Heart right ventricle (tissue), 16 donors: ENCODE measurements at regions not wholly inside any gene's neighbourhood (a gene's known extent, or its start where the extent isn't known, plus 50 kb on each side); places are given as distances from the start of the nearest gene placed in this dataset.
"Not testable (repeated sequence)": the region's sequence is repeated elsewhere in the genome, so short reads cannot be mapped to it uniquely, and the experiment has no call there.

Source experiments
- ATAC-seq, 8 donors: fragments of 200-7000 bp; cut with Tn5 transposase; one replicate each; pipeline ENCODE4 v1.9.1; 2020; ENCODE audit warnings: mild to moderate bottlenecking in 8 of 8, moderate library complexity in 8 of 8, moderate number of reproducible peaks in 1 of 8
- DNase-seq, 2 donors: peaks; one replicate each; pipeline ENCODE4 v3.0.0-alpha.2; 2020
- H3K27ac ChIP-seq, 10 donors: fragments of 200-600 bp; sonication (generic) in 2 of 10; one replicate each; pipeline versions ENCODE4 v1.5.0 to v1.8.0; 2020 to 2022; ENCODE audit warnings: mild to moderate bottlenecking in 3 of 10
- H3K27me3 ChIP-seq, 7 donors: fragments of 200-600 bp; one replicate each; pipeline ENCODE4 v1.8.0; 2021 to 2022; ENCODE audit warnings: mild to moderate bottlenecking in 2 of 7
- H3K36me3 ChIP-seq, 9 donors: fragments of 200-600 bp; sonication (generic) in 1 of 9; one replicate each; pipeline versions ENCODE4 v1.5.0 to v1.8.0; 2020 to 2022; ENCODE audit warnings: mild to moderate bottlenecking in 2 of 9
- H3K4me1 ChIP-seq, 9 donors: fragments of 200-600 bp; sonication (generic) in 1 of 9; one replicate each; pipeline versions ENCODE4 v1.5.0 to v1.8.0; 2020 to 2022; ENCODE audit warnings: mild to moderate bottlenecking in 4 of 9
- H3K4me3 ChIP-seq, 10 donors: fragments of 200-600 bp; sonication (generic) in 2 of 10; one replicate each; pipeline versions ENCODE4 v1.5.0 to v1.8.0; 2020 to 2022; ENCODE audit warnings: mild to moderate bottlenecking in 7 of 10, moderate library complexity in 2 of 10
- H3K9me3 ChIP-seq, 11 donors: fragments of 200-600 bp in 10 of 11; sonication (generic) in 2 of 11; one replicate each; pipeline versions ENCODE4 v1.5.0 to v1.8.0; 2013 to 2022; ENCODE audit warnings: mild to moderate bottlenecking in 2 of 11, control low read depth in 1 of 11, moderate library complexity in 1 of 11
- CTCF ChIP-seq, 9 donors: fragments of 200-600 bp; sonication (generic) in 2 of 9; IDR thresholded peaks; one replicate each; pipeline versions ENCODE4 v1.5.0 to v1.8.0; 2021 to 2022; ENCODE audit warnings: antibody characterized with exemption in 9 of 9, mild to moderate bottlenecking in 5 of 9, moderate library complexity in 1 of 9
- WGBS, 2 donors: extraction: QIAGEN DNeasy Blood & Tissue Kit; methylation state at CpG; one replicate each; pipeline ENCODE4 v1.1.7; 2013; ENCODE audit warnings: inconsistent platforms in 1 of 2; 5-methylcytosine and 5-hydroxymethylcytosine counted together
- intact Hi-C, 10 donors: fragments of 100-400 bp; cut with DNase I; formaldehyde crosslinking; loops; one replicate each; pipeline versions ENCODE4 v1.11.1 to v1.14.2; 2022
- donor health status: Arrhythmogenic right ventricular cardiomyopathy.
- donor health status: ischemic (EF 13 %, LVEDD 7.1; RV severe dilation, severe dysfunction).
- donor health status: healthy with polysubstance abuse.
- donor health status: DM: no; HTN: yes; CAD: no.
- donor health status: DM: no; HTN: no; CAD: no.
- donor health status: ischemic (EF 25% LVEDD 6.9; RV normal size, moderate dysfunction).
- donor health status: ischemic (EF 25% LVEDD 5.7; RV mildly dilated, moderate dysfunction).
- donor health status: healthy.
- donor health status: DM: yes; HTN: yes; CAD: no.
- donor health status: Ischemic cardiomyopathy.
- donor health status: ischemic (EF 35%, LVEDD 5.7; RV mildly dilated, moderate dysfunction).
- donor health status: nonischemic (EF 11% LVEDD 7.7; RV severe dilation, severe dysfunction).
- donor health status: DM: yes; HTN: yes; CAD: no.
- donor health status: PGD.
- donor health status: ischemic (EF 29% LVEDD 5.4; RV normal size, mild dysfunction).
- donor health status: nonischemic (EF 23%, LVEDD 6.1; RV moderate dilation, normal function).

GRCh38 chr2:2456721-2457120, 125.6 kb upstream of the MYT1L start:
- Histone ChIP-seq H3K4me1 (no peaks in the 10 kb centered on the region), H3K4me3 (no peak overlapping the region), H3K9me3 (no peaks in the 10 kb centered on the region), H3K27ac (no peak overlapping the region), H3K36me3 (no peaks in the 10 kb centered on the region), H3K27me3 (peaks cover 0 to 13% (median 9%) of the 10 kb centered on the region in 7 donors)
- no peak for TF ChIP-seq CTCF (IDR thresholded peaks at IDR 0.05)
- WGBS, 2 donors: 80 to 82% methylated on average over 7 of the region's 7 CpGs
- DNase-seq (no peak), ATAC-seq (no peak)
- intact Hi-C loops: loop anchor here in 1 of 10 donors (5.0 kb wide), 1 partner anchor 179 kb away; no protein-coding TSS in a partner anchor

GRCh38 chr2:2455151-2455550, 124.1 kb upstream of the MYT1L start:
- Histone ChIP-seq H3K4me1 (no peaks in the 10 kb centered on the region), H3K36me3 (no peaks in the 10 kb centered on the region), H3K27me3 (peaks cover 0 to 21% (median 8%) of the 10 kb centered on the region in 7 donors), H3K27ac (no peak overlapping the region), H3K9me3 (no peaks in the 10 kb centered on the region), H3K4me3 (no peak overlapping the region)
- no peak for DNase-seq
- 87 to 88% methylated on average over 6 of the region's 6 CpGs for WGBS, 2 donors
- intact Hi-C loops: loop anchor here in 1 of 10 donors (5.0 kb wide), 1 partner anchor 178 kb away; no protein-coding TSS in a partner anchor
- no peak for ATAC-seq
- no peak for TF ChIP-seq CTCF (IDR thresholded peaks at IDR 0.05)

- no peaks in the 10 kb centered on the region for H3K36me3 ChIP-seq
- H3K4me3 ChIP-seq: no peak overlapping the region
- intact Hi-C loops: no loop called here
- no peak for DNase-seq
- H3K27ac ChIP-seq: no peak overlapping the region
- no peak for TF ChIP-seq CTCF (IDR thresholded peaks at IDR 0.05)
- no peak for ATAC-seq
- peaks cover 0 to 21% (median 8%) of the 10 kb centered on the region in 7 donors for H3K27me3 ChIP-seq
- H3K4me1 ChIP-seq: no peaks in the 10 kb centered on the region
- WGBS, 2 donors: 32 to 46% methylated on average over 4 of the region's 4 CpGs
- no peaks in the 10 kb centered on the region for H3K9me3 ChIP-seq
Measured at GRCh38 chr2:2452961-2453360, 121.9 kb upstream of the MYT1L start.

GRCh38 chr2:2451275-2451674, 120.2 kb upstream of the MYT1L start:
- H3K27me3 ChIP-seq: peaks cover 0 to 21% (median 8%) of the 10 kb centered on the region in 7 donors
- H3K4me1 ChIP-seq, H3K9me3 ChIP-seq, H3K36me3 ChIP-seq, intact Hi-C loops, DNase-seq, H3K4me3 ChIP-seq, ATAC-seq, H3K27ac ChIP-seq: not testable (repeated sequence)
- 78 to 84% methylated on average over 4 of the region's 4 CpGs for WGBS, 2 donors

GRCh38 chr2:2448178-2448577, 117.1 kb upstream of the MYT1L start:
- Histone ChIP-seq H3K27me3 (peaks cover 0 to 13% (median 3%) of the 10 kb centered on the region in 7 donors), H3K9me3 (no peaks in the 10 kb centered on the region), H3K4me3 (no peak overlapping the region), H3K27ac (no peak overlapping the region), H3K4me1 (no peaks in the 10 kb centered on the region), H3K36me3 (no peaks in the 10 kb centered on the region)
- intact Hi-C loops: no loop called here
- no peak for DNase-seq
- 77 to 79% methylated on average over 4 of the region's 4 CpGs for WGBS, 2 donors
- no peak for ATAC-seq
- no peak for TF ChIP-seq CTCF (IDR thresholded peaks at IDR 0.05)
